ENCODE measurements at regions not wholly inside any gene's neighbourhood (a gene's known extent, or its start where the extent isn't known, plus 50 kb on each side); places are given as distances from the start of the nearest gene placed in this dataset.

- H3K27me3 Mint-ChIP-seq, result peaks cover 4% of the 10 kb centered on the region
- no peak overlapping the region for H3K4me3 Mint-ChIP-seq
- ATAC-seq (ENCODE audit: low read depth), result no peak
- peaks cover 3% of the 10 kb centered on the region for H3K9me3 Mint-ChIP-seq
- peaks cover 7% of the 10 kb centered on the region for H3K4me1 Mint-ChIP-seq
- no peak overlapping the region for H3K27ac Mint-ChIP-seq
- no peak for DNase-seq (ENCODE audit: low spot score in 2 of 2)
- H3K36me3 Mint-ChIP-seq, result peaks cover 2% of the 10 kb centered on the region
Observed at GRCh38 chr12:34207858-34208257, 185.6 kb downstream of the ALG10 start.

DNA sequence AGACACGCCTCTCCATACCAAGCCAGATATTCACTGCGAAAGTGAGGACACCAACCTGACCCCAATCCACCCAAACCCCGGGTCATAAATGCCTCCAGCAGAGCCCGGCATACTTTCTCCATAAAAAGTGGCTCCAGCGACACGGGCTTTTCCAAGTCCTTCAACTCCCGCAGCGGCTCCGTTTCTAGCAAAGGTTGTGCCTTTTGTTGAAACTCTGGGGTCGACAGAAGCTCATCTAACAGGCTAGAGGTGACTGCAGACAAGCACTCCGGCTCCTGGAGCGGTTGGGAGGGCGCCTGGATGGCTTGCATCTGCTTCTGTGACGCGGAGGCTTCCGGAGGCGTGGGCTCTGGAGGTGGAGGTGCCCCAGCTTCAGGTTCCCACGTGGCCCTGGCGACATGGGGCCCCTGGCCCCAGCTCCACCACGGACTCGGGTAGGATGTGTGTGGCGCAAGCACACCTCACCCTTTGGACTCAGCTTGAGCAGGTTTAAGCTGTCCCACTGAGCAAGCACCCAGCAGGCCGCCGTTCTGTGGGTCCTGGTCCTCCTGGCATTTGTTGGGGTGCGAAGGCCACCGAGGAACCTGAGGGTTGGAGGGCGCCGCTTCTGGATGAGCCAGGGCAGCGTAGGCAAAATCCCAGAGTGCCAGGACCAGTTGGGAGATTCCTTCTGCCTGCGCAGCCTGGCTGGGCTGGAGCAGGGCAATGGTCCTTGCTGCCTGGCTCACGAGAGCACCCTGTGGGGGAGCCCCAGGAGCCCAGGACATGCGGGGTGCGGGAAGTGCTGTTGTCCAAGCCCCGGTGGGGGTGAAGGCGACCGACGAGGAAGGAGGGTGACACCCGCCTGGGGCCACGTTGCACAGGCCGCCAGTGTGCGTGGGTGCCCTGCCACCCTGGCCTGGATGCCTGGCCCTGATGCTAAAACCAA is 186.3 kb downstream of the ALG10 start:
- H3K36me3 Mint-ChIP-seq, result peaks cover 2% of the 10 kb centered on the region
- DNase-seq (ENCODE audit: low spot score in 2 of 2), result no peak
- no peak overlapping the region for H3K27ac Mint-ChIP-seq
- peaks cover 4% of the 10 kb centered on the region for H3K27me3 Mint-ChIP-seq
- H3K4me1 Mint-ChIP-seq, result peaks cover 7% of the 10 kb centered on the region
- ATAC-seq (ENCODE audit: low read depth), result no peak
- no peak overlapping the region for H3K4me3 Mint-ChIP-seq
- H3K9me3 Mint-ChIP-seq, result peaks cover 3% of the 10 kb centered on the region

- Mint-ChIP-seq H3K9me3 (peaks cover 3% of the 10 kb centered on the region), H3K36me3 (peaks cover 2% of the 10 kb centered on the region), H3K4me1 (peaks cover 7% of the 10 kb centered on the region), H3K4me3 (no peak overlapping the region), H3K27me3 (peaks cover 4% of the 10 kb centered on the region), H3K27ac (no peak overlapping the region)
- no peak for ATAC-seq (ENCODE audit: low read depth)
- no peak for DNase-seq (ENCODE audit: low spot score in 2 of 2)
Observed at GRCh38 chr12:34209259-34209835, 187.1 kb downstream of the ALG10 start.

GRCh38 chr12:34210183-34210582 is 187.9 kb downstream of the ALG10 start:
- H3K27ac Mint-ChIP-seq, result no peak overlapping the region
- peaks cover 2% of the 10 kb centered on the region for H3K36me3 Mint-ChIP-seq

GRCh38 chr12:34210689-34211530 is 188.6 kb downstream of the ALG10 start:
- Mint-ChIP-seq H3K9me3 (peaks cover 3% of the 10 kb centered on the region), H3K27me3 (peaks cover 4% of the 10 kb centered on the region), H3K4me3 (no peak overlapping the region), H3K4me1 (peaks cover 2% of the 10 kb centered on the region), H3K36me3 (peaks cover 2% of the 10 kb centered on the region), H3K27ac (no peak overlapping the region)
- DNase-seq (ENCODE audit: low spot score in 2 of 2) (no peak), ATAC-seq (ENCODE audit: low read depth) (no peak)

More at GRCh38 chr12:34210183-34210582, 187.9 kb downstream of the ALG10 start:
- Mint-ChIP-seq H3K4me1 (peaks cover 2% of the 10 kb centered on the region), H3K27me3 (peaks cover 4% of the 10 kb centered on the region), H3K4me3 (no peak overlapping the region), H3K9me3 (peaks cover 3% of the 10 kb centered on the region)
- DNase-seq (ENCODE audit: low spot score in 2 of 2) (no peak), ATAC-seq (ENCODE audit: low read depth) (no peak)

DNA sequence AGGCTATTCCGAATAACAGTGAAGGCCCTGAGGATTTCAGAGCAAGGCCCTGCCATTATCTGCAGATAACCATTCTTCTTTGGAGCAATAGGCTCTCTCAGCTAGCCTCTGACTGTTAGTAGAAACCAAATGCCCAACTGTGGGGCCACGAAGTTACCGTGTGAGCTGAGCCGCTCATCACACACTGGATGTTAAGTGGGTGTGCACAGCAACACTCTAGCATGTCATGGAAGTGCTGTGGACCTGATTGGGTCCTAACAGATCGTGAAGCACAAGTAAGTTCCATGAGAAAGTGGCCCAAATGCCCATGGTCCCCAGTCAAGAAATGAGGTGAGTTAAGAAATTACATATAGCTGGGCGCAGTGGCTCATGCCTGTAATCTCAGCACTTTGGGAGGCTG is 190.4 kb downstream of the ALG10 start:
- Mint-ChIP-seq H3K9me3 (peaks cover under 1% of the 10 kb centered on the region), H3K27me3 (peaks cover 2% of the 10 kb centered on the region), H3K27ac (no peak overlapping the region), H3K36me3 (peaks cover 2% of the 10 kb centered on the region), H3K4me3 (no peak overlapping the region), H3K4me1 (peaks cover 3% of the 10 kb centered on the region)
- ATAC-seq (ENCODE audit: low read depth), result no peak
- DNase-seq (ENCODE audit: low spot score in 2 of 2), result no peak

DNA sequence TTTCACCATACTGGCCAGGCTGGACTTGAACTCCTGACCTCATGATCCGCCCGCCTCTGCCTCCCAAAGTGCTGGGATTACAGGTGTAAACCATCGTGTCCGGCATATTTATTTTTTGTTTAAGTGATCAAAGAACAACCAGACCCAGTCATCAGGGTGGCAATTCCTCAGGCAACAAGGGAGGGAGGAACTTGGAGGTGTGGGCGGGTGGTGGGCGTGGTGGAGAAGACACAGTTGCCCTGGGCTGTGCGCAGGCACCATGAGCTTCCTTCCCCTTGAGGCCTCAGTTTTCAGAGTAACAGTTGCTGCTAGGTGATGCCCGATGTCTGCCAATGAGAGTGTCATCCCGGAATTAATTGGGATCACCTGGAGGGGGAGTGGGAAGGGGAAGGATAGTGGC is 191.7 kb downstream of the ALG10 start:
- Mint-ChIP-seq H3K27ac (no peak overlapping the region), H3K4me3 (no peak overlapping the region), H3K9me3 (no peaks in the 10 kb centered on the region)

GRCh38 chr12:34215213-34215892 is 193.1 kb downstream of the ALG10 start:
- no peak for DNase-seq (ENCODE audit: low spot score in 2 of 2)
- Mint-ChIP-seq H3K27me3 (peaks cover 9% of the 10 kb centered on the region), H3K36me3 (peaks cover 2% of the 10 kb centered on the region), H3K9me3 (no peaks in the 10 kb centered on the region), H3K4me3 (no peak overlapping the region), H3K27ac (no peak overlapping the region), H3K4me1 (peaks cover 10% of the 10 kb centered on the region)
- no peak for ATAC-seq (ENCODE audit: low read depth)

More for the DNA sequence above, 191.7 kb downstream of the ALG10 start:
- H3K4me1 Mint-ChIP-seq, result peaks cover 8% of the 10 kb centered on the region
- H3K27me3 Mint-ChIP-seq, result peaks cover 7% of the 10 kb centered on the region
- ATAC-seq (ENCODE audit: low read depth) (no peak), DNase-seq (ENCODE audit: low spot score in 2 of 2) (no peak)
- peaks cover 2% of the 10 kb centered on the region for H3K36me3 Mint-ChIP-seq

GRCh38 chr12:34215893-34216285 is 193.6 kb downstream of the ALG10 start:
- no peaks in the 10 kb centered on the region for H3K9me3 Mint-ChIP-seq
- H3K36me3 Mint-ChIP-seq, result peaks cover 2% of the 10 kb centered on the region
- no peak overlapping the region for H3K4me3 Mint-ChIP-seq
- H3K27me3 Mint-ChIP-seq, result peaks cover 8% of the 10 kb centered on the region
- ATAC-seq (ENCODE audit: low read depth) (no peak), DNase-seq (ENCODE audit: low spot score in 2 of 2) (no peak)
- H3K27ac Mint-ChIP-seq, result no peak overlapping the region
- peaks cover 10% of the 10 kb centered on the region for H3K4me1 Mint-ChIP-seq

- DNase-seq (ENCODE audit: low spot score in 2 of 2), result no peak
- no peak for ATAC-seq (ENCODE audit: low read depth)
- Mint-ChIP-seq H3K36me3 (no peaks in the 10 kb centered on the region), H3K4me3 (no peak overlapping the region), H3K27me3 (peaks cover 6% of the 10 kb centered on the region), H3K4me1 (peaks cover 10% of the 10 kb centered on the region), H3K27ac (no peak overlapping the region), H3K9me3 (no peaks in the 10 kb centered on the region)
Observed at GRCh38 chr12:34217660-34218059, 195.4 kb downstream of the ALG10 start.

GRCh38 chr12:34218193-34219045 is 196.1 kb downstream of the ALG10 start:
- Mint-ChIP-seq H3K27me3 (peaks cover 6% of the 10 kb centered on the region), H3K4me1 (peaks cover 10% of the 10 kb centered on the region), H3K27ac (peak overlapping the region; percentile 39), H3K36me3 (no peaks in the 10 kb centered on the region), H3K9me3 (no peaks in the 10 kb centered on the region), H3K4me3 (peak overlapping the region; percentile 85)
- peak; percentile 77 for ATAC-seq (ENCODE audit: low read depth)
- DNase-seq (ENCODE audit: low spot score in 2 of 2), result peak; percentile 61 to 63

DNA sequence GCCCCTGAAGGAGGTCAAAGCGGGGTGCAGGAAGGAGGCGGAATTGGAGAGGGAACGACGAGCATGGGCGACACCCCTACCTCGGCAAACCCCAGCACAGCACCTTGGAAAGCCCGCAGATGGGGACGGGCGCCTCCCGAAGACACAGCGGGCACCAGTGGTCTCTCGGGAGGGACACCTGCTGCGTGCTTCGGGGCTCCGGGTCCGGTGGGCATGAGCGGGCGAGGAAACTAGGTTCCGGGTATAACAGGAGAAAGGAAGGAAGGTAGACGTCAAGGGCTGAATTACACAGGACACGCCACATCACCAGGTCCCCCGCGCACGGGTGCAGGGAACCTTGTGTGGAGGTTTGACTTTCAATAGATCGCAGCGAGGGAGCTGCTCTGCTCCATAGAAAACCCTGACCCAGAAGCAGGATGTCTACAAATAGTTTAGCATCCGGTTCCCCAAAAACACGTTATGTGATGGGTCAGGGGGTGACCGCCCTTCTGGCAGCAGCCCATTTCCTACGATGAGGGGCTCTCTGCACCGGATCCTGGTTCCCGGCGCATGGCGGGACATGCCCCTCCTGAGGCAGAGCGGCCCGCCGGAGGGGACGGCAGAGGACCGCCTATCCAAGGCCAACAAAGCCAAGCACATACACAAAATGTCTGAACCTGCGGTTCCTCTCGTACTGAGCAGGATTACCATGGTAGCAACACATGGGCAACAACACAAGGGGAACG is 196.9 kb downstream of the ALG10 start:
- Mint-ChIP-seq H3K4me1 (peaks cover 10% of the 10 kb centered on the region), H3K36me3 (no peaks in the 10 kb centered on the region), H3K9me3 (no peaks in the 10 kb centered on the region), H3K27ac (no peak overlapping the region), H3K4me3 (peak overlapping the region; percentile 85), H3K27me3 (peaks cover 6% of the 10 kb centered on the region)
- peak; percentile 32 for ATAC-seq (ENCODE audit: low read depth)
- DNase-seq (ENCODE audit: low spot score in 2 of 2), result no peak
